SIG-M5 treated with dmso at 0.1 percent for 504 hours (cell line): ENCODE measurements at regions not wholly inside any gene's neighbourhood (a gene's known extent, or its start where the extent isn't known, plus 50 kb on each side); places are given as distances from the start of the nearest gene placed in this dataset.

Experiments used
- DNase-seq: peaks from one replicate; lab custom pipeline; 2025; ENCODE audit not compliant: unreplicated experiment; lab: John Stamatoyannopoulos, UW

- no peak for DNase-seq
Measured at GRCh38 chr11:27287205-27287604, 75.8 kb downstream of the CCDC34 start.

DNA sequence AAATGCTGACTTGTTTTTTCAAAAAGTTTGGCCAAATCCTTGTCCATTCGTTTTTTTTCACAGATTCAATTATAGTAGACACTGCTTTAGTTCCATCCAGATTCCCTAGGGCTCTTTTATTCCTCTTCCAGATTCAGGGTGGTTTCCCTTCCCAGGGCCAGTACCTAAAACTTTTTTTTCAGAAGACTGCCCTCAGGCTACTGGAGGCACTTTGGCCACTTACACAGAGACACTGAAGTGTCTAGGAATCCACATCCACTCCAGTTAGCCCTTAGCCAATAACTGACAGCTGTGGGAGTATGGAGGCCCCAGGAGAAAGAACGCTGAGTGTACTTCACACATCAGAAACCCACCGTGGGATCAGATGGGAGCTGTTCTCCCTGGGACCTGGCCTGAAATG is 77.3 kb downstream of the CCDC34 start:
- no peak for DNase-seq

- DNase-seq = no peak
Measured at GRCh38 chr11:27282806-27283205, 80.2 kb downstream of the CCDC34 start.

GRCh38 chr11:27281740-27282590 is 81.0 kb downstream of the CCDC34 start:
- DNase-seq = no peak

- DNase-seq = no peak
Measured at GRCh38 chr11:27281276-27281675, 81.7 kb downstream of the CCDC34 start.

- no peak for DNase-seq
Measured at GRCh38 chr11:27280140-27280539, 82.9 kb downstream of the CCDC34 start.

DNA sequence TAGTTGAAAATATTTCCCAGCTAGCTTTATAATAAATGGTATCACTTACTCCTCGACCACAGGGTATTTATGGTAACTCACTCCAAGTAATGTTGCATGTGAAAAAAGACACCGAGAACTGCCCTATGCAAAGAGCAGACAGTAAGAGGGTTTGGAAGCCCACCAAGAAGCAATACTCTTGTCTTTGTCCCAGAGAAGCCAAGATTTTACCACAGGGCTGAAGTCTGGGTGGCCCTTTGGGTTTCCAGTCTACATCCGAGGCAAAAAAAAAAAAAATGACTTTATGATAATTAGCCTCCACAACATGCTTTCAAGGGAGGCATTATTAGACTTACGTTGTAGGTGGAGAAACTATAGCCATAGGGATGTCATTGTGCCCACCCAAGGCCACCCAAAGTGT is 83.6 kb downstream of the CCDC34 start:
- no peak for DNase-seq

- no peak for DNase-seq
Measured at GRCh38 chr11:27277843-27278242, 85.2 kb downstream of the CCDC34 start.

GRCh38 chr11:27276141-27276540 is 86.9 kb downstream of the CCDC34 start:
- DNase-seq = no peak

- DNase-seq = no peak
Measured at GRCh38 chr11:27274854-27275395, 88.1 kb downstream of the CCDC34 start.

DNA sequence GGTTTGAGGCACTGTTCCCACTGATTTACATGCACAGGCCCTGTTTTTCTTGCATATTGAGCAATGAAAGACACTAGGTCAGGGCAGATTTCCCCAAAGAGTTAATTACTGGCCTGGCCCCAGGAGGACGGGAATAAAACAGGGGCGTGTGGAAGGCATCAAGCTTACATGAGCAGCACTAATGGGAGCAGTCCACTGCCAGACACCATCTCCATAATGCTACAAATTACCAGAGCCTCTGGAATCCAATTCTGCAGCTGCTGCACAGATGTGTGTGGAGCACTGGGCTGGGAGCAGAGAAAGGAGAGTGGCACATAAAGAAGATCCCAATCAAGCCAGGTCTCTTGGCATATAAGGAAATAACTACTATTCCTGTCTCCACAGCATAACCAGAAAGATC is 96.9 kb downstream of the CCDC34 start:
- no peak for DNase-seq

- no peak for DNase-seq
Measured at GRCh38 chr11:27263986-27264385, 99.0 kb downstream of the CCDC34 start.

DNA sequence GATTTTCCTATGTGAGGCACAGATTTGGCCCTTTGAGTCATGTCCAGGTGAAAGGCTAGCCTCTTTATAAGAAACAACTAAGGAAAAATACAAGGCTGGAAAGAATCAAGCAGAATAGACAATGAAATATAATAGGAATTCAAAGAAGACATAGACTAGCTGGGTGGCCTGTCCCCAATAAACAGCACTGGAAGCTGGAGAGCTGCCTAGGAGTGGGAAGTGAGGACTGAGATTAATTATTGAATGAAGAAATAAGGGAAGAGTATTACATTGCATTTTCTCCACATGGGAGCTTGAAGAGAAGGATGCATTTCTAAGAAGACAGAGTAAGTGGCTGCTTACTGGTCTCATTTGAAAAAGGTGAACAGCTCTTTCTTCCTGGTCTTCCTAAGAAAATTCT is 100.0 kb downstream of the CCDC34 start:
- no peak for DNase-seq

DNA sequence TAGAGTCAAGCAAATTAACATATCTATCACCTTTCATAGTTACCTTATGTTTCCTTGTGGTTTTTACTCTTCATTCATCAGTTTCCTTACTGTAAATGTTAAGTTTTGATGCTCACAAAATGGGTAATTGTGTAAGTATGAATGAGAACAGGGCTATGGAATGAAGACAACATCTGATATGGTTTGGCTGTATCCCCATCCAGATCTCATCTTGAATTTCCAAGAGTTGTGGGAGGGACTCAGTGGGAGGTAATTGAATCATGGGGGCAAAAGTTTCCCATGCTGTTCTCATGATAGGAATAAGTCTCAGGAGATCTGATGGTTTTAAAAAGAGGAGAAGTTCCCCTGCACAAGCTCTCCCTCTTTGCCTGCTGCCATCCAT is 107.6 kb downstream of the CCDC34 start:
- DNase-seq = no peak

- no peak for DNase-seq
Measured at GRCh38 chr11:27254744-27255446, 108.1 kb downstream of the CCDC34 start.

GRCh38 chr11:27253224-27253623 is 109.8 kb downstream of the CCDC34 start:
- no peak for DNase-seq

DNA sequence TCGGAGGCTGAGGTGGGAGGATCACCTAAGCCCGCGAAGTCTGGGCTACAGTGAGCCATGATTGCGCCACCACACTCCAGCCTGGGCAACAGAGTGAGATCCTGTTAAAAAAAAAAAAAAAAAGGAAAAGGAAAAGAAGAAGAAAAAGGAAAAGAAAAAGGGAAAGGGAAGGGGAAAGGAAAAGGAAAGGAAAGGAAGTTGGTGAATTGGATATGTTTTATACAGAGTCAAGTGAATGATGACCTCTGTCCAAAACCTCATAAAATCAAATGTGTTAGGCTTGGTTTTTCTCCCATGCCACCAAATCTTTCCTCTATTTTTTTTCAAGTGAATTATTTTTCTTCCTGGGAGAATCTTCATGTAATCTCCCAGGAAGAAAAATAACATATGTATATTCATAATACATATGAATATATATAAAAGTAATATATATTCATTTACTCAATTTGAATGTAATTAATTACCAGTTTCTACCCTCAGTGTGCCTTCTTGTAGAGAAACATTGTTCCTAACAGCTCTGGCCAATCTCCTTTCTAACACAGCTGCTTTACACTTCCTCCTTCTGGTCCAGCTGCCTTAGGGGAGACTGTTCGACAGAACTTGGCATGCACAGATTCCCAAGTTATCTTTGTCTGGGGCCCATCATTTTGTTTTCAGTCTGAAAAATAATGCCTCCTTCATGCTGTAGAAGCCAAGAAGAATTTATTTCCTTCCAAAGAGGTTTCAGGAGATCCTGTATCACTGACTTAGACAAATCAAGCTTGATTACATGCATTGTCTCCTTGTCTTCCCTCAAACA is 111.9 kb downstream of the CCDC34 start:
- DNase-seq = no peak

- DNase-seq = no peak
Measured at GRCh38 chr11:27248576-27249509, 114.2 kb downstream of the CCDC34 start.

DNA sequence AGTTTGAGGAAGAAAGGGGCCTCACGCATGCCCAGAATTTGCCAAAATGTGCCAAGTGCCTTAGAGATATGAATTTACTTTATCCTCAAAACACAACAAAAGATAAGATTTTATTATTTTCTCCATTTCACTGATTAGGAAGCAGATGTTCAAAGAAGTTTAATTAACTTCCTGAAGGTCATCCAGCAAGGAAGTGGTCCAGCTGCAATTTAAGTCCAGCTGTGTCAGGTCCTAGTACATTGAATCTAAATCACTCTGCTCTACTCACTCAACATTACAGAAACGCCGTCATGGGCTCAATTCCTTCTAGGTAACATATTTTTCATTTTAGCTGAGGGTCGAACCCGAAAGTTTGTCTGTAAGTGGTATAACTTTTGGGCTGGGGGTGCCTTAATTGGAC is 115.4 kb downstream of the CCDC34 start:
- no peak for DNase-seq

- DNase-seq = no peak
Measured at GRCh38 chr11:27246925-27247324, 116.1 kb downstream of the CCDC34 start.
